ENCODE measurements at regions not wholly inside any gene's neighbourhood (a gene's known extent, or its start where the extent isn't known, plus 50 kb on each side); places are given as distances from the start of the nearest gene placed in this dataset.

DNA sequence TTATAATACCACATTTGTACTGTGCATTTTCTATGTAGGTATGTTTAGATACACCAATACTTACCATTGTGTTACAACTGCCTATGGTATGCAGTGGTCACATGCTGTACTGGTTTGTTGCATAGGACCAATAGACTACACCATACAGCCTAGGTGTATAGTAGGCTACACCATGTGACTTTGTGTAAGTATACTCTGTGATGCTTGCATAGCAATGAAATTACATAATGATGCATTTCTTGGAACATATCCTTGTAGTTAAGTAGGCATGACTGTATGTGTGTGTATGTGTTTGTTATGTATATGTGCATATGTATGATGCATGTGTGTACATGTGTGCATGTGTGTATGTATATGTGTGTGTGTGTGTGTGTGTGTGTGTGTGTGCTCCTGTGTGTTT, 157.6 kb downstream of the TDRD15 start:
- no peak overlapping the region for H3K27ac ChIP-seq (ENCODE audit: low read depth, low read length, severe bottlenecking)
- no peaks in the 10 kb centered on the region for H3K36me3 ChIP-seq (ENCODE audit: control insufficient read depth, insufficient read depth, low read length)
- H3K9me3 ChIP-seq (ENCODE audit: control insufficient read depth, low read length), result no peaks in the 10 kb centered on the region
- H3K4me3 ChIP-seq (ENCODE audit: extremely low read depth, insufficient read depth, low read length, poor library complexity, severe bottlenecking), result no peak overlapping the region
- H3K4me1 ChIP-seq (ENCODE audit: control insufficient read depth, insufficient read depth, low read length, poor library complexity, severe bottlenecking), result peaks cover 7% of the 10 kb centered on the region

DNA sequence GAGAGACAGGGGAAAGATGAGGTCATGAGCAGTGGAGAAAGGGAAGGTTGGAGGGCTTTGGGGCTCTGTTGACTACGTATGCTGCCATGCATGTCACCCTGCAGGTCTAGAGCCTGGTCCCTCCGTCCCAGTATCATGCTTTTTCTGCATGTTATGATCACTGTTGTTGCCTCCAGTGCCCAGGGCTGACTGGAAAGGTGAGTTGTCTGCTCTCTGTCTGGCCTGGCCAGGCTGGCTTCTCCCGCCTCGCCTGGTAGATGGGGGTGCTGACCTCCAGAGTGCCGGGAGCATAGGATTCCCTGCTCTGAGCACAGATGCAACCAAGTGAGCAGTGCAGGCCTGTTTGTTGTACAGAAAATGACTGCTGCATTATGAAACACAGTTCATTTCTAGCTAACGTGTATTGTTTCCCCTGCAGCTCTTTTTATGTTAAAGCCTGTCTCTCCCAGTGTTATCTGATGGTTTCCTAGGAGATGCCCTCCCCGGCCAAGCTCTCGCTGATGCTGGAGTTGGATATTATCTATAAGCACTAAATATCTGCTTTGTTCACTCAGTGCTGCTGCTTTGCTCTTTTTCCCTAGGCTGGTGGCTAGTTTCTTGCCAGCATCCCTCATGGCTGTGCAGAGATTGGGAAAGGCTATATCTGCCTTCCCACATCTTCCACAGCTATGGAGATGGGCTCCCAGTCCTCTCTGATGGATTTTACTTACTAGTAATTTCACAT, 158.2 kb downstream of the TDRD15 start:
- no peaks in the 10 kb centered on the region for H3K36me3 ChIP-seq (ENCODE audit: control insufficient read depth, insufficient read depth, low read length)
- no peak overlapping the region for H3K4me3 ChIP-seq (ENCODE audit: extremely low read depth, insufficient read depth, low read length, poor library complexity, severe bottlenecking)
- H3K9me3 ChIP-seq (ENCODE audit: control insufficient read depth, low read length), result no peaks in the 10 kb centered on the region
- WGBS, 2 experiments (ENCODE audit: insufficient coverage in 2 of 2), result 66 to 72% methylated on average over 6 to 7 of the region's 8 CpGs
- peak overlapping the region; percentile 77 for H3K27ac ChIP-seq (ENCODE audit: low read depth, low read length, severe bottlenecking)
- H3K4me1 ChIP-seq (ENCODE audit: control insufficient read depth, insufficient read depth, low read length, poor library complexity, severe bottlenecking), result peaks cover 7% of the 10 kb centered on the region

DNA sequence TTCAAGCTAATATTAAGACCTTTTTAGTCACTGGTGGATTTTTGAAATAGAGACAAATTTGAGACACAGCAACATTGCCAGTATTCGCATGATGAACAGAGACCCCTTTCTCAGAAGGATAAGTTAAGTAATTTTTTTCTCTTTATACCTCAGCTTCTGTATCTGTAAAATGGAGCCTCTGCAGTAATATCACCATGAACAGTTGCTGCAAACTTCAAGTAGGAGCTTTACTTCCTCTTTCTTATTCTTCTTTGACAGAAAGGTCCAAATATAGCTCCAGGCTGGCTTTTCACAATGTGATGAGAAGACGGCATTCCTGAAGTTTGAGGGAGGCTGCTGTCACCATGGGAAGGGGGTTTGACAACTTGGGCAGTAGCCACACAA, 158.7 kb downstream of the TDRD15 start:
- no peaks in the 10 kb centered on the region for H3K36me3 ChIP-seq (ENCODE audit: control insufficient read depth, insufficient read depth, low read length)

DNA sequence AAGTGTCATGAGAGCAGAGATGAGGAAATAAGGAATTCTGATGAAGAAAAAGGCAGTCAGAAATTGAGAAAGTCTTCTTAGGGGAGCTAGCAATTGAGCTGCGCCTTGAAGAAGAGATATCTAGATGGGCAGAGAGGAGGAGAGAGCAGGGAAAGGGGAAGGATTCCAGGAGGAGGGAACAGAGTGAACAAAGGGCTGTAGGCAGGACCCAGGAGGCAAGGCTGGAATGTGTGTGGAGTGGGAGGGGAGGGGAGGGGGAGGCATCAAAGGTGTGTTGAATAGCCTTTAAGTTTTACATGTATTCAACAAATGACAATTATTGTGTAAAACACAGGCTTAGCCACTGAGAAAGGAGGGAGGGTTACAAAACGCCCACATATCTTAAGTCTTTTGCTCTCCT, 164.5 kb downstream of the TDRD15 start:
- Histone ChIP-seq H3K4me3 (ENCODE audit: extremely low read depth, insufficient read depth, low read length, poor library complexity, severe bottlenecking) (no peak overlapping the region), H3K9me3 (ENCODE audit: control insufficient read depth, low read length) (no peaks in the 10 kb centered on the region), H3K4me1 (ENCODE audit: control insufficient read depth, insufficient read depth, low read length, poor library complexity, severe bottlenecking) (peaks cover 11% of the 10 kb centered on the region), H3K27ac (ENCODE audit: low read depth, low read length, severe bottlenecking) (peak overlapping the region; percentile 60), H3K36me3 (ENCODE audit: control insufficient read depth, insufficient read depth, low read length) (no peaks in the 10 kb centered on the region)
- 72 to 86% methylated on average over 1 to 2 of the region's 2 CpGs for WGBS, 2 experiments (ENCODE audit: insufficient coverage in 2 of 2)

More for the DNA sequence above, 158.7 kb downstream of the TDRD15 start:
- peak overlapping the region; percentile 77 for H3K27ac ChIP-seq (ENCODE audit: low read depth, low read length, severe bottlenecking)
- WGBS, 2 experiments (ENCODE audit: insufficient coverage in 2 of 2), result 67% methylated on average over 1 of the region's 2 CpGs; no CpG with 5 or more reads in 1 of the 2 experiments
- no peak overlapping the region for H3K4me3 ChIP-seq (ENCODE audit: extremely low read depth, insufficient read depth, low read length, poor library complexity, severe bottlenecking)
- no peaks in the 10 kb centered on the region for H3K9me3 ChIP-seq (ENCODE audit: control insufficient read depth, low read length)
- H3K4me1 ChIP-seq (ENCODE audit: control insufficient read depth, insufficient read depth, low read length, poor library complexity, severe bottlenecking), result peaks cover 7% of the 10 kb centered on the region

DNA sequence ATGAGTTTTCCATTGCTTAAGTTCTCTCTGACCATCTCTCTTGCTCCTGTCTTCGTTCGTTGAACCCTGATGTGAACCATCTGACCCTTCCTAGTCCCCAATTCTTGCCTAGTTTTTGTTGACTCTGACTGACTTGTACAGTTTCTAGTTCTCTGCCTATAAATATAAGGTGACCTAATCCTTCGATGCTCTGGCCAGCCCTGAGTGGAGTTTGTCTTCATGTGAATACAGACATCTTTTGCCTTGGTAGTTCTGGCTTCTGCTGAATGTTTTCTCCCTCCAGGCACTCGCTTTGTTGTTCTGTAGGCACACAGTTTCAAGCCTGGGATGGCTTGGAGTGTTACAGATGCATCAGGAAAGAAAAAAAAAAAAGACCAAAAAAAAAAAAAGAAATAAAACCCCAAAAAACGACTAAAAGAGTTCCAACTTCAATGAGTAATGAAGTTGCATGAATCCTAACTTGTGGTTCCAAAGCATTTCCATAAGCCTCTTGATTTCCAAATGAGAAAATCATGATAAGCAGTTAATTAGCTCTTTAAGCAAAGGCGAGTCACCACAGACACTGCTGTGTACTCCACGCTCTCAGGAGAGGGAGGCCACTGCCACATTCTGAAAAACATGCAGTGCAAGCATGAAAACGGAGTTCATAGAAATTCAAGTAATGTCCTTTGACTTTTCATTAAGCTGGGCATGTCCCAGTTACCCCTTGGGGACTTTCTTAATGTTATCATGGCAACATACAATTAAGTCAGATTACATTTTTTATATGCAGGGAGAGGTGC, 165.2 kb downstream of the TDRD15 start:
- H3K27ac ChIP-seq (ENCODE audit: low read depth, low read length, severe bottlenecking), result peak overlapping the region; percentile 60
- WGBS, 2 experiments (ENCODE audit: insufficient coverage in 2 of 2), result 55 to 78% methylated on average over 5 to 6 of the region's 8 CpGs
- H3K36me3 ChIP-seq (ENCODE audit: control insufficient read depth, insufficient read depth, low read length), result no peaks in the 10 kb centered on the region

DNA sequence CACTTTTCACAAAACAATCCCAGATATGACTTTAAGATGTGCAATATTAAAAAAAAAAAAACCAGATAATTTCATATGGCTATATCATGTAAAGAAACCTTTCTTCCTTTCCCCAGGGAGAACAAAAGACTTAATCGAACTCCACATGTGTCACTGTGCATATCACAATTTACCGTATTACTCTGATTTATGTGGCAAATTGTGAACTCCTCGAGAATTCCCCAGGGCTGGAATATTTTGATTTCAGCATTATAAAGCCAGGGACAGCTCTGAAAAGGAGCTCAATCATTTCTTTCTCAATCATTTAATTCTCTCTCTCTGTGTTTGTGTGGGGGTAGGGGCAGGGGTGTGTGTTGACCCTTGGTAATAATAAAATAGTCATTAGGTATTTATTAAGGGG, 165.8 kb downstream of the TDRD15 start:
- H3K36me3 ChIP-seq (ENCODE audit: control insufficient read depth, insufficient read depth, low read length), result no peaks in the 10 kb centered on the region
- H3K4me3 ChIP-seq (ENCODE audit: extremely low read depth, insufficient read depth, low read length, poor library complexity, severe bottlenecking), result no peak overlapping the region
- 78 to 82% methylated on average over 2 of the region's 3 CpGs for WGBS, 2 experiments (ENCODE audit: insufficient coverage in 2 of 2)
- H3K4me1 ChIP-seq (ENCODE audit: control insufficient read depth, insufficient read depth, low read length, poor library complexity, severe bottlenecking), result peaks cover 11% of the 10 kb centered on the region
- H3K9me3 ChIP-seq (ENCODE audit: control insufficient read depth, low read length), result no peaks in the 10 kb centered on the region
- H3K27ac ChIP-seq (ENCODE audit: low read depth, low read length, severe bottlenecking), result peak overlapping the region; percentile 39

More for the DNA sequence above, 165.2 kb downstream of the TDRD15 start:
- Histone ChIP-seq H3K9me3 (ENCODE audit: control insufficient read depth, low read length) (no peaks in the 10 kb centered on the region), H3K4me1 (ENCODE audit: control insufficient read depth, insufficient read depth, low read length, poor library complexity, severe bottlenecking) (peaks cover 11% of the 10 kb centered on the region), H3K4me3 (ENCODE audit: extremely low read depth, insufficient read depth, low read length, poor library complexity, severe bottlenecking) (no peak overlapping the region)

DNA sequence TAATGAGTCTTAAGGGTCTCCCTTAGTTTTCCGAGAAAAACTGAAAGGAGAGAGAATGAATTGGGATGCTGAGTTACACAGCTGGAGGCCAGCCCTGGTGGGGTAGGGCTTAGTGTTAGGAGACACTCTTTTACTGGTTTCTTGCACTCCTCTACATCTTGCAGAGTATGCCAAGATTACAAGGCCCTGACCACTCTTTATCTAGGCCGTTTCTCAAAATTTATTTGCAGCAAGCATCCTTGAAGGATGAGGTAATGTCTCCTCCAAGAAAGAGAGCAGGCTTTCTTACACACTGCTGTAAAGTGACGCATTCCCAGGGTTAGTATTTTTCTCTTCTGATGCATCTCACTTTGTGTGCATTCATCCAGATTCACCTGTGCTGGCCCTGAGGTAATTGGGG, 166.2 kb downstream of the TDRD15 start:
- no peak overlapping the region for H3K4me3 ChIP-seq (ENCODE audit: extremely low read depth, insufficient read depth, low read length, poor library complexity, severe bottlenecking)
- no peaks in the 10 kb centered on the region for H3K9me3 ChIP-seq (ENCODE audit: control insufficient read depth, low read length)
- H3K4me1 ChIP-seq (ENCODE audit: control insufficient read depth, insufficient read depth, low read length, poor library complexity, severe bottlenecking), result peaks cover 11% of the 10 kb centered on the region
- peak overlapping the region; percentile 39 for H3K27ac ChIP-seq (ENCODE audit: low read depth, low read length, severe bottlenecking)
- no peaks in the 10 kb centered on the region for H3K36me3 ChIP-seq (ENCODE audit: control insufficient read depth, insufficient read depth, low read length)
- 50 to 53% methylated on average over 1 to 3 of the region's 3 CpGs for WGBS, 2 experiments (ENCODE audit: insufficient coverage in 2 of 2)

DNA sequence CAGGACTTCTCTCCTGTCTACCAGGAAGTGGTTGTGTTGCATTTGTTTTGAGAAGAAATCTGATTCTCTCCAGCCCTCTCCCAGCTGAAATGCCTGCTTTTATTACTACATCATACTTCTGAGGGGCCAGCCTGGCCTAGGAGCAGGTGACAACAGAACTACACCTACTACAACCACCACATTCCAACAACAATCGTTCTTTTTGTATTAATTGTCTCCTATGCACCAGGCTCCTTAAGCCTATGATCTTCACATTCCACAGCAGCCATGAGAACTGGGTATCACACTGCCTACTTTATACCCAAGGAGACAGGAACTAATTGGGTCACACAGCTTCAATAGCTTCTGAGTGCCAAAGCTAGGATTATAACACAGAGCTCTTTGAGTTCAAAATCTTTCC, 167.7 kb downstream of the TDRD15 start:
- no peaks in the 10 kb centered on the region for H3K36me3 ChIP-seq (ENCODE audit: control insufficient read depth, insufficient read depth, low read length)
- WGBS, 2 experiments (ENCODE audit: insufficient coverage in 2 of 2), result 100% methylated on average over 1 of the region's 1 CpG
- no peak overlapping the region for H3K4me3 ChIP-seq (ENCODE audit: extremely low read depth, insufficient read depth, low read length, poor library complexity, severe bottlenecking)
- H3K4me1 ChIP-seq (ENCODE audit: control insufficient read depth, insufficient read depth, low read length, poor library complexity, severe bottlenecking), result peaks cover 12% of the 10 kb centered on the region
- H3K27ac ChIP-seq (ENCODE audit: low read depth, low read length, severe bottlenecking), result no peak overlapping the region
- no peaks in the 10 kb centered on the region for H3K9me3 ChIP-seq (ENCODE audit: control insufficient read depth, low read length)

DNA sequence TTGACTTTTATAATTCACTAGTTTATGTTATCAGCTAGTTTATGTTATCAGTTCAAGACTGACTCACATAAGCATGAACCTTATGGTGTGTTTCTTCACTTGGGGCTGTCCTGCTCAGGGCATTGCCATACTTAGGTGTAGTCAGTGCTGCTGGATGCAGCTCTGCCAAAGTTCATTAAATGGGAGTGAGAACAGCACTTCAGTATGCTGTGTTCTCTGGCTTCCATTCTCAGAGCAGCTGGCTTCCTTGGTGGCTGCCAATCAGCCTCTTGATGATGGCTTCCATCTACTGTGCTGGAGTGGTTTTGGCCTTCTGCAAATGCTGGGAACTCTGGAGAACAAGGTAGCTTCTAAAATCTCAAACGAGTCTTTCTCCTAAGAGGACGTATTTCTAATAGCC, 170.7 kb downstream of the TDRD15 start:
- 83 to 94% methylated on average over 1 to 2 of the region's 2 CpGs for WGBS, 2 experiments (ENCODE audit: insufficient coverage in 2 of 2)
- no peaks in the 10 kb centered on the region for H3K36me3 ChIP-seq (ENCODE audit: control insufficient read depth, insufficient read depth, low read length)
- peaks cover 14% of the 10 kb centered on the region for H3K4me1 ChIP-seq (ENCODE audit: control insufficient read depth, insufficient read depth, low read length, poor library complexity, severe bottlenecking)
- no peak overlapping the region for H3K4me3 ChIP-seq (ENCODE audit: extremely low read depth, insufficient read depth, low read length, poor library complexity, severe bottlenecking)
- H3K27ac ChIP-seq (ENCODE audit: low read depth, low read length, severe bottlenecking), result no peak overlapping the region
- no peaks in the 10 kb centered on the region for H3K9me3 ChIP-seq (ENCODE audit: control insufficient read depth, low read length)

DNA sequence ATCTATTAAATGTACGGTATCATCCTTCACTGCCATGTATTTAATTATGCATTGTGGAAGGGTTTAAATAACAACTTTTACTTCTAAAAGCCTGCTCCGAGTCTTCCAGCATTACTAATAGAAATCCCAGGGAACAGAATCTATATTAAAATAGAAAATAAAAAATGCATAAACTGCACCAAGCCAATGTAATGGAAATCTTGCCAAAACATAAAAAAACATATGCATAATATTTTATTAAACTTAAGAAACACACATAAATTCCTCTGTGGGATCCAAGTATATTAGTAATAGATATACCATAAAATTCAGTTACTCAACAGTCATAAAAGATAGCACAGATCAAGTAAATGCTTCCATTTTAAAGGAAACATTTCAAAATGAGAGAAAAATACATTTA, 175.6 kb downstream of the TDRD15 start:
- no CpG with 5 or more reads among the region's 2 CpGs for WGBS, 2 experiments (ENCODE audit: insufficient coverage in 2 of 2)
- H3K9me3 ChIP-seq (ENCODE audit: control insufficient read depth, low read length), result no peaks in the 10 kb centered on the region
- peaks cover 5% of the 10 kb centered on the region for H3K4me1 ChIP-seq (ENCODE audit: control insufficient read depth, insufficient read depth, low read length, poor library complexity, severe bottlenecking)
- H3K36me3 ChIP-seq (ENCODE audit: control insufficient read depth, insufficient read depth, low read length), result no peaks in the 10 kb centered on the region
- no peak overlapping the region for H3K4me3 ChIP-seq (ENCODE audit: extremely low read depth, insufficient read depth, low read length, poor library complexity, severe bottlenecking)
- no peak overlapping the region for H3K27ac ChIP-seq (ENCODE audit: low read depth, low read length, severe bottlenecking)
